Activated gamma-delta T cell treated with Interleukin-2 at 50 U/mL for 16 hours (primary cell): ENCODE measurements at regions not wholly inside any gene's neighbourhood (a gene's known extent, or its start where the extent isn't known, plus 50 kb on each side); places are given as distances from the start of the nearest gene placed in this dataset.

Source experiments
- DNase-seq: peaks from one replicate; pipeline ENCODE4 v3.0.0-alpha.2; 2020

DNA sequence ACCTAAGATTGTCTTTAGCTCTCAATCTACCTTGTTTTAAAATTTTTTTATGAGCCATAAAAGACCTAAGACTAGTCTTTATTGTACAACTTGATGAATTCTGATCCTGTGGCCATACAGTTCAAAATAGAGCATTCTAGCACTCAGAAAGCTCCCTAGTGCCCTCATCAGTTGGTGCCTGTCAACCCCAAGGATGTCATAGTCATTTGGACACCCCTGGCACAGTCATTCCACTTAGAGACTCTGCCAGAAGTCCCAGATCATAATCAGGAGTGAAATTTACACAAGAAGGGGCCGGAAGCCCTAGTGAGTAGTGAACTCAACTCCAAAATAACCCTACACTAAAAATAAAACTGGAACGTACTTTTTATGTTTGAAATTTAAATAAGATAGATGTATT is 80.0 kb upstream of the INSIG1 start:
- no peak for DNase-seq

DNA sequence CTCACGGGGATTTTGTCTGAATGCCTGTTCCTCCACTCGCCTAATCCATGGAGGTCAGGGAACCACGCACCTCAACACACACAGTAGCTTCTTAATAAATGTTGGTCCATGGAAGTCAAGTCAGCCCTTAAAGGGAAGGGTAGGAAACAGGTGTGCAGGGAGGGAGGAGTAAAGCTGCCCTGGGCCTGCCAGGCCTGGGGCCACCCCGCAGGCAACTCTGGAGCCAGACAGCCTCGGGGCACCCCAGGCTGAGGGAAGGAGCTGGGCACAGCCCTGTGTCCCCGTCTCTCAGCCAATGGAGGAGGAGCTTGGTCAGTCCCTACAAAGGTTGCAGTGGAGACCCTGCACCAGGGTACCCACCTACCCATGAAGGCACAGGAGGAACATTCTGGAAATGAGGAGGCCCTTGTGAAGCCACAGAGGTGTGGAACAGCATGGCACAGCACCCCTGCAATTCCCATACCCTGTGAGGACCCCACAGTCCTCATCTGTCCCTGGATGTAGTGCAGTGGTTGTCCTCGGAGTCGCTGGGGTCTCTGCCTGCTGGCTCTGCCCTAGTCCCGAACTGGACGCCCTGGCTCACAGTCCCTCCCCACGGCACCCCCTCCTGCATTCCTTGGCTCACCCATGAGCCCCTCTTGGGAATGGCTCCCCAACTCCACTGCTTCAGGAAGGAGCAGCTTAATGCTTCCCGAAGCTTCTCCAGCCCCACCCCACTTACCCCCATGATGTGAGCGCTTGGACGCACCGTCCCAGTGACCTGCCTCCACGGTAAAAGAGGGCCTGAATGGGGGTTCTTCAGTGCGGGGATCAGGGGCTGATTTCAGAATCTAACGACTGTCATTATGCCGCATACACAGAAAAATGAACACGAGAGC is 79.2 kb upstream of the INSIG1 start:
- no peak for DNase-seq

DNA sequence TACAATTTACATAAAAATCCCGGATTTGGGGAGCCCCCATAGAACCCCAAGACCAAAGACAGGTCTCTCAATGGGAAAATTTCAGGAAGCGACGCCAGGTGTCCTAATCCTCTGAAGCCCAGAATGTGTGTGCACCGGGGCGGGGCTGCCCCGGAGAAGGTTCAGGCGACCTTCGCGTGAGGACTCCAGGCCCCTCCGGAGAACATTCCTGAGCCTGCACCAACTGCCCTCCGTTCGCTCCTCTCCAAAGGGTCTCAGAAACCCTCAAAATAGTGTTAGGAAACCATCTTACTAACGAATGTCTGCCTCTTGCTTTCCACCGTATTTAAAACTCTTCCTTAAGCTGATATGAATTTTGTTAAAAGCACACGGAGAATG is 78.5 kb upstream of the INSIG1 start:
- no peak for DNase-seq

DNA sequence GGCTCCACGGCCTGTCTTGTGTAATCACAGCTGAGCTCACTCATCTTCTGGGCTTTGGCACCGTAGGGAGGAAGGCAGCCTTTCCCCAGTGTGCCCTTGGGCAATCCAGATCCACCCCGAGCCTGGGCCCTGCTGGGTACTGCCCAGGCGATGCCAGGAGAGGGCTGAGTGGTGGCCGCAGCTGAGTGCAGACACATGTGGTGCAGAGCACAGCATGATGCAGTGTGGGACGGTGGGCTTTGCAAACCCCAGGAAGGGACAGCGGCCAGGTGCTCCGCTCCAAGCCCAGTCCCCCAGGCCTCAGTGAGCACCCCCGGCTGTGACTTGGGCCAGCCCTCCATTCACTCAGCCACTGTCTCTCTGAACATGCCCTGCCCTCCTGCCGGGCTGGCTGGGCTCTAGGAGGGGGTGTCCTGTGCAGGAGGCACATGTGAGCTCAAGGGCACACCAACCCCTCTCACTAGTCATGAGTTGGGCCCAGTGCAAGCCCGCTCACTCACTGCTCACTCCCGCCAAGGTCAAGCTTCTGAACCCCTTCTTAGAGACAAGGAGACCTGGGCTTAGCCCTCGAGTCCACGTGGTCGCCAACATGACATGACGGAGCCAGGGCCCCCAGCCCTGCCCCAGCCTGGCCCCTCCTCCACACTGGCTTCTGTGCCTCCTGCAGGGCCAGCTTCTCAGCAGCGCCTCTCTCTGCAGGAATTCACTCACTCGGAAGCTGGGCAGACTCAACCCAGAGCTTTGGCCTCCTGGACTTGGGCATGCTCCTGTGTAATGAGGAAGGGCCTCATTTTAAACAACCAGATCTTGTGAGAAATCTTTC is 77.5 kb upstream of the INSIG1 start:
- DNase-seq, result no peak

DNA sequence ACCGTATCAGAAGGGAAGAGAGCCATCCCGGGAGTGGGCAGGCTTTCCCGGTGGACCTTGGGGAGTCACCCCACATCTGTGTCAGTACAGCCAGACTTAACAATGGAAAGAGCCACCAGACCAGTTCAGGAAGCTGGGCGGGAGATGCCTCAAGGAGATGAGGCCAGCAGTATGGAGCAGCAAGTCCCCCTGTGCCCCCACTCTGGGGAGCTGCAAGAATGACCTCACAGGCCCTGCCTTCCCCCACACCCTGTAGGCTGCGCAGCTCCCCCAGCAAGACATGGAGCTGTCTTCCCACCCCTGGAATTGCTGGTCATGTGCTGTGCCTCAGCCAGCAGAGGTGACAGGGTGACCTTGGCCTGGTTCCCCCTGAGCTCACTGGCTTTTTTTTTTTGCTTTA is 76.8 kb upstream of the INSIG1 start:
- no peak for DNase-seq

DNA sequence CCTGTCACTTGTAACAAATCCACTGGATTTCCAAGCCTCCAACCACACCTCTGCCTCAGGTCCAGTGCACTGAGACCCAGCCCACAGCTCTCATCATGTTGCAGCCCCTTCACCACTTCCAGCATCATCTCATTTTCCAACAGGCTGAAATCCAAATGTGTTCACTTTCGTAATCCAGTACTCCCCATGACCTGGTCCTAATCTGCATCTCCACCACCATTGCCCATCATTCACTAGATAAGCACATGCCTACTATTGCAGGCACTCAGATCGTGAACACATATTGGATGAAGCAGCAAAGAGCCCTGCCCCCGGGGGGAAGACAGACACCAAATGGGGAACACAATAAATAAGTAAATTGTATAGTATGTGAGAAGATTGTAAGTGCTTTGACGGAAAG is 76.1 kb upstream of the INSIG1 start:
- DNase-seq, result no peak

DNA sequence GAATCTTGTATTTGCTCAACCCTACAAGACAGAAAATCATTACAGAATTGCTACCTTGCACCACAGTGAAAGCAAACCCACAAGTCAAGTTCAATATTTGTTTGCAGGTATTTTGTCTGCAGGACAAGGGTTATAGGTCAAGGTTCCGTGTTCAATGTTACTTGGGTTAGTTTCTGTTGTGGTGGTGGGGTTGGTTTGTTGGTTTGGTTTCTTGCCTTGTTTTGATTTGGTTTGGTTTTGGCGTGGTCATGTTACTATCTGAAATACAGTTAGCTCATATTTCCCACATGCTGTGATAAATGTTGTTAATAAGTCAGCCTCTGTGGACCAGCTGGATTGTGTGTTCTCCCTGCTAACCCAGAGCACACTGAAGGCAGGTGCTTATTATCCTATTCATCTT is 75.6 kb upstream of the INSIG1 start:
- no peak for DNase-seq

DNA sequence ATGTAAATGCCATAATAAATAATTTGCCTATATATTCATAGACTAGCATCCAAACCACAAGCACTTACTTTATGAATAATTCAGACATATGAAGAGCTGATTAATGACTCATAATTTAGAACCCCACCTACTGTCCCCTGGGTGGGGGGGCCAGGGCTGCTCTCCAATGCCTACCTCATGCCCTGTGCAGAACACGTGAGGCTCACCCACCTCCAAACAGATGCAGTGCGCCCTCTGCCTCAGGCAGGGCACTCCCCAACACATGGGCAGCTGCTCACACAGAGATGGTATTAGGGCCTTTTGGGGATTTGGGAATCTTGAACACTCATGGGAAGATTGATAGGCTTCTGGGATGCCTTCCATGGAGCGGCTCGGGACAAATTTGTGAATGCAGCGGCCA is 75.1 kb upstream of the INSIG1 start:
- no peak for DNase-seq

DNA sequence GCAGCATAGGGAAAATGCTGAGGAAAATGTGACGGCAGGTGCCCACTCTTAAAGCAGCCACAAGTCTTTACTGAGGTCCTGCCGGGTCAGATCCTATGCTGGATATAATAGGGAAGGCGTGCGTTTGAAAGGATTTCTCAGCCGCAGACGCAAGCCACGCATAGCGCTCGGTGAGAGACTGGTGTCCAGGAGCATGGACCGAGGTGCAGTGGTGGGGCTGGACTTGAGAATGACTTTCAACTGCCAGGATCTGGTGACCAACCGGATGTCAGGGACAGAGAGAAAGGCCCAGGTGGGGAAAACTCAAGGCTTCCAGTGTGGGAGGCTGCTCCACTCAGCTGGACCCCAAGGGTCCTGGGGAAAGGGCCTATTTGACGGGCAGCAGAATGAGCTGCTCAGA is 74.7 kb upstream of the INSIG1 start:
- no peak for DNase-seq

DNA sequence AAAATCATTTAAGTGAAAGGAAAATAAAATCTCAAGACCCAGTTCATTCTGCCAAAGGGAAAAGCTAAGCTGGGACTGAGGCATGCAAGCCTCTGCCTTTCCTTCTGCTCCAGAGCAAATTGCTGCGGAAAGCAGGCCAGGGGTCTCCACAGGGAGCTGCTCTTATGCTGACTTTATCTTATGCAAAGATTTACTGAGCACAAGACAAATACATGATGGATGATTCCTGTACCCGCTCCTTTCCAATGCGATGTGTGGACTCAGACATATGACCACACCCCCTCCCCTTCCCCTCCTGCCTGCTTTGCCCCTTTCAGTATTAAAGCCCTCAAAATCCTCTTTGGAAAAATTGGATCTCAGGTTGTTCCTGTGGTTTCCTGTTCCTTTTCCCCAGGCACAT is 74.2 kb upstream of the INSIG1 start:
- no peak for DNase-seq

DNA sequence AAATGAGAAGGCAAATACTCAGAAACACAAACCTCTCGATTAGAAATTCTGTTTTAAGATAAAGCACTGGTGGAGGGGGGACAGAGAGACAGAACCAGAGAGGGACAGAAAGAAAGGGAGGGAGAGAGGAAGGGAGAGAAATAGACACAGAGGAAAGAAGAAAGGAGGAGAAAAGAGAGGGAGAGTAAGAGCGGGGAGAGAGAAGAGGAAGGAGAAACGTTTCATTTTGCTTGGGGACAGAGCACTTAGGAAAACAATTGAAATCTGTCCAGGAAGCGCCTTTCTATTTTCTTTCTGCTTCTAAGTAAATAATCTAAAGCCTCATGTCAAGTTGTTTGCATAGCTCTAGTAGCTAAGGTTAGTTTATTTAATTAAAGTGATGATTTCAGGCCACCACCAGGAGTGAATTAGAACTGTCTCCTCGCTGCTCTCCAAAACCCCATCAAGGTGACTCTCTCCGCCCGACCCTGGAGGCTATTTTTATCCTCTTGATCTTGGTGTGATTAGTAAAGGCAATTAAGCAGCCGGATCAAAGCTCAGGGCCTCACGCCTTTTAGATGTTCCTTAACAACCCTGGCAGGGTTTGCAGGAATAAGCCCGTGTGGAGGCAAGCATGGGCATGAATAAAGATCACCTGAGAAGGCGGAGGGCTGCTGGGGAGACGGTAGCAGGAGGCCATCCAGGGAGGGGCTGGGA is 73.4 kb upstream of the INSIG1 start:
- no peak for DNase-seq

DNA sequence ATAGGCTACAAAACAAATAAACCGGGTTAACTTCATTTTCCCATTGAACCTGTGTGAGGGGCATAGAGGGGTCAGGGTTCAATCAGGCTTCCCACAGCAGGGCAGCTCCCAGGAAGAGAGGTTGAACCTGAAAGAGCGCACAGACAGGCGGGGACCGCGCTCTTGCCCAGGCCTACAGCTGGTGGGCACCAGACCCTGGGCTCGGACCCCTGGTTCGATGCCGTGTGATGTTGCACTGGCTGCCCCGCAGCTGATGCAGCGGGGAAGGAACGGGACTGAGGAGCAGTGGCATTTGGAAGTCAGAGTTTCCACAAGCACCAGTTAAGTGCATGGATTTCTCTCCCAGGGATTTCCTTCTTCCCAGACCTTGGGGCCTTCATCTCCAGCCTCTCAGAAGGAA is 72.6 kb upstream of the INSIG1 start:
- no peak for DNase-seq

DNA sequence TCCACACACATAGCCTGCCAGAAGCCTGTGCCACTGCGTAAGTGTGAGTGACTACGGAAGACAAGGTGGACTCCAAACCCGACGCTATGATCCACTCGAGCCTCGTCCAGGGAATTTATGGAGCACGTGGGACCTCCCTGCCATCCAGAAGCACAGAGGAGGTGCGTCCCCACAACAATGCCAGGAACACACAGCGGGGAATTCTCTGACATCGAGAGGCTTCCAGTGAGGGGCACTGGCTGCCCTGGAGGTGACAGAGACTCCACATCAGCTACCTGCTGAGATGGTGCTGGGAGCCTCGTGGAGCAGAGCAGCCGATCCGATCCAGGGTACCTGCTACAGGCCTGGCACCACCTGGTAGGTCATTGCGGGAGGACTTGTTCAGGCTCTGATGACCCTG is 72.2 kb upstream of the INSIG1 start:
- DNase-seq, result no peak

DNA sequence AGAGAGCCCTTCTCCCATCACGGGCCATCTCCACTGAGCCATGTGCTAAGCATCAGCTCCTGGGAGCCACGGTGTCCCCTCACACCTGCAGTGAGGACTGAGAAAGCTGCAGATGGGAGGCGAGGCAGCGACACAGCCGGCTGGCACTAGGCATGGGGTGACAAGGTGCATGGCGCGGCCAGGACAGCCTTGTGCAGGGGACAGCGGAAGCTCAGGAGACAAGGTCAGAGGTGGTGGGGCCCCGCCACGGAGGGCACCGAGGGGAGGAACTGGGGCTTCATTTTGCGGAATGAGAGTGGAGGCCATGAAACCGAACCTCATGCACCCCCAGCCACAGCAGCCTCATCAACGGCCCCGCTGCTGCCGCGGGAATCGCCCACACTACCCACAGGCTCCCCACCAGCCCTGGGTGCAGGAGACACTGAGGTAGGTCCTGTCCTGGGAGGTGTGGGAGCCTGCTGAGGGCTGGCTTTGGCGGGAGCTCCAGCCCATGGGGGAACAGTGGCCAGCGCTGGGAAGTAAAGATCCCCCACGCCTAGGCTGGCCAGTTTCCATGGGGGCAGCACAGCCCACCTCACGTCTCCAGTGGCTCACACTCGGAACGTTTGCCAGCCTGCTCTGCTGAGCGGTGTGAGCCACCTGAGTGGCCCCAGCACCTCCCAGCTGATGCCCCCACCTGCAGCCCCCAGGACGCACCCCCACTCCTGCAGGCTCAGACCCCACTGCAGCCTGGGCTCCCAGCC is 71.2 kb upstream of the INSIG1 start:
- no peak for DNase-seq

DNA sequence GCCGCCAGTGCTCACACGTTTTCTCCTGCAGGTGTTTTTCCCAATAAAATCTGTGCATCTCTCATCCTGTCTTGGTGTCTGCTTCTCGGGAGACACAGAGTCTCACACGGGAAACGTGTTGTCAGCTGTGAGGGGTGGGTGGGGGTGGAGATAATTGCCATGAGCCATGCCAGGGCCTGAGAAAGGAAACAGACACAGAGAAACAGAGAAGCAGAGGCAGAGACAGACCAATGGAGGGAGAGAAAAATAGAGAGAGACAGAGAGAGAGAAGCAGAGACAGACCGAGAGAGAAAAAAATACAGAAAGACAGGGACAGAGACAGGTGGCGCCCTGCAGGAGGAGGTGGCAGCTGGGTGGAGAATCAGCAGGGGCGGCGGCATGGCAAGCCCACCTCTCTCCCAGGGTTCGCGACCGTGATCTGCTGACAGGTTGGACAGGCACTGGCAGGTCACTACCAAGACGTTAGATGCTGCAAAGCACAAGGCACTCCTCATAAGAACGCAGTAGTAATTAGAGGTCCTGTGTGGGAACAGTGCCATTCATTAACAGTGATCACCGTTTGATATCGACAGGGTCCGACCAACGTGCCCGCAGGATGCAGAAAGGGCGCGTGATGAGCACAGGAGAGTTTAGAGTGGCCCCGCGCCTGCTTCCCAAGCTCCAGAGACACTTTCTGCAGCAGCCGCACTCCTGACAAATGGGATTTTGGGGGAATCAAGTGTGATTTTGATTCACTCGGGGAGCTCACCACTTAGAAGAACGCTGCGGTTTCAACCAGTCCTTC is 70.5 kb upstream of the INSIG1 start:
- DNase-seq, result no peak

DNA sequence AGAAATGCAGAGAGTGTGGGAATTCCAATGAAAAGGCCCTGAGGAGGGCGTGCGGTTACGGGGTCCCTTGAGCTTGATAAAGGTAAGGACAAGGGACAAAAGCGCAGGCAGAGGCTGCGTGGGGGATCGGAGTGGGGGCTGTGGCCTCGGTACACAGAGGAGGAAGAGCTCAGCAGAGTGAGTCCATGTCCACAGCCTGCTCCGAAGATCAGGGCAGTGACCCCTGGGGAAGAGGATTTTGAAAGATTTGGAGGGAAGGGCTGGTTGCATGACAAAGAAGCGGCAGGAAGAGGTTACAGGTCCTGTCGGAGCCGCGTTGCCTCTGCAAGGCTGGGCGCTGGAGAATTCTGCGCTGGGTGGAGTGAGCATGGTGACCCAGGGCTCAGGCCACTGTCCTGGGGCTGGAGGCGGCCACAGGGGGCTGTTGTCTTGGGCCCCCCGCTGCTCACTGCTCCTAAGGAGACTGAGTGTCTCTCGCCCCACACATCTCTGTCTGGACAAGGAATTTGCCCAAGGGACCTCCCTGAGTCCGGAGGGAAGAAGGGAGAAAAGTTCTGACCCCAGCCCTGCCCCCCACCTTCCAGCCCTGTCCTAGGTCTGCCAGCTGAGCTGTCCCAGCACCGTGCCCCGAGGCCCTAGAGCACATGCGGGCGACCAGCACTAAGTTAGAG is 69.8 kb upstream of the INSIG1 start:
- no peak for DNase-seq

DNA sequence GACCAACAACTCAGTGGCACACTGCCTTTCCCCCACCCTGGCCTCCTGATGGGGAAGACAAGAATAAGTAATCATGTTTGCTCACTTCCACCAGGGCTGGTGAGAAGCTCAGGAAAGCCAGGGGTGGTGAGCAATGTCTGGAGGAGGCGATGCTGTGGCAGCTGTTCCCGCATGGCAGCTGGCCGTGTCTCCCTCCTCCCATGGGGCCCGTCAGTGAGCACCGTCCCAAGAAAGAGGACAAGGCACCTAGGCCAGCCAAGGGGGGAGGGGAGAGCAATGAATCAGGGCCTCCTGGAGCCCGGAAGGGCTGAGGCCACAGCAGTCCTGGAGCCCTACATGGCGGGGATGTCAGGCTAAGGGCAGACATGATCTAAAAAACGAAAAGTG is 69.2 kb upstream of the INSIG1 start:
- DNase-seq, result no peak

DNA sequence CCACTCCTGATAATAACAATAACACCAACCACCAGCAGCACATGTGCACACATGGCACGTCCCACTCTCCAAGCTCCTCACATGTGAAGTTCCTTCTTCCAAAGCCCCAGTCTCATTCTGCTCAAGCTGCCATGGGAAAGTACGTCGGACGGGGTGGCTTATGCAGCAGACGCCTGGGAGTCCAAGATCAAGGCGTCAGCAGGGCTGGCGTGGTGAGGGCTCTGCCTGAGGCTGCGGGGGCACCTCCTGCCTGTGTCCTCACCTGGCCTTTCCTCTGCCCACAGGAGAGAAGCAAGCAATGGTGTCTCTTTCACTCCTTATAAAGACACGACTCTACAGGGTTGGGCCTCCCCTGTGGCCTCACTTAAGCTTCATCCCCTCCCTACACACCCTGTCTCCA is 68.8 kb upstream of the INSIG1 start:
- no peak for DNase-seq

DNA sequence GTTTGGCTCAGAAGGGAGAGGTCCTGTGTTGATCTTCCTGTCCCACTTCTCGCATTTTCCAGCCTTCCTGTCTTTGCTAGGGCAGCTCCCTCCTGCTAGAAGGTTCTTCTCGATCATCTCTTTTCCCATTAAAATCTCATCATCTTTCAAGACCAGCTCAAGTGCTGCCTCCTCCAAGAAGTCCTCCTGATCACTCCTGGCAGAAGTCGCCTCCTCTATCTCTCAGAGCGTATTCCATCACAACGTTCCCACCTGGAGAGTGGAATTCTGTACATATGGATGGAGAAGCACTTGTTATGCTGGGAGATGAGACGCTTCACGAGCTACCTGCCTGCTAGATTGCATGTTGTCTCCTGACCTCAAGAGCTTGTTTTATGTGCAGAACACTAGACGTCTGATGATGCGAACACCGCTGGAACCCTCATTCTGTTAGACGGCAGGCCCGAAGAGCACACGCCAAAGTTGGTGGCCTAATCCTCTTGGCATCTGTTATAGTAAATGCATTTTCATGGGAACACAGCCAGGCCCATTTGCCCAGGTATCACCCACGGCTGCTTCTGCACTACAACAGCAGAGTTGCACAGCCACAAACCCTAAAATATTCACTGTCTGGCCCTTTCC is 68.0 kb upstream of the INSIG1 start:
- DNase-seq, result no peak

DNA sequence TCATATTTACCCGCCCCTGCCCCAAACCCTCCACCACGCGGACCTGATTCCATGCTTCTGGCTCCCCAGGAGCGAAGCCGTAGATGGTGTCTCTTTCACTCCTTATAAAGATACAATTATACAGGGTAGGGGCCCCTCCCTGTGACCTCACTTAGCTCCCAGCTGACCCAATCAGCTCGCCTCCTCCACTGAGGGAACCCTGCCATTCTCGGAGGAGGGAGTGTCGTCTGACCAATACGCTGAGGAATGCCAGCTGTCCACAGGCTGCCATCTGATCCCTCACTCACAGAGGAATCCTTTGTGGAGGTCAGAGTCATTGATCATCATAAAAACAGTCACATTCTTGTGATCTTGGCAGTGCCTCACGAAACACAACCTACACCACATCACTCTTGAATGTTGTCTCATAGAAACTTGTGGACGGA is 67.5 kb upstream of the INSIG1 start:
- DNase-seq, result no peak

DNA sequence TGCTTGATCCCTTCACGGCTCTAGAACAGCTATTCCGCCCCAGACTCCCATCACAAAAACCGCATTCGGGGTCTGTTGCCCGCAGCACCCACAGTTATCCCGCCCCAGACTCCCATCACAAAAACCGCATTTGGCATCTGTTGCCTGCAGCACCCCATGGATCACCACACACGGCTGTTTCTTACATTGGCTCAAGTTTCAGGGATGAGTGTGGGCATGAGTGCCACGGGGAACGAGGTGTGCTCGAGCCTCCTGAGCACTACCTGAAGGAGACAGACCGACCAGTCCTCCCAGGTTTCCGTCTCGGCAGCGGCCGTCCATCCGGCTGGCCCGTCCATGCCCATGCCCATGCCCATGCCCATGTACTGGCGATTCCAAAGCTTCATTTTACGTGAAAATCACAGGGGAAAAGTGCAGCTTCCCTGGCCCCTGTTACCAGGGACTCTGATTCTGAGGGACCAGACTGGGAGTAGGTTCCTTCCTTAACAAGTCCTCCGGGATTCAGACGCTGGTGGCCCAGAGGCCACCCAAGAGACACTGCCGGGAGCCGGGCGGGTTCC is 66.4 kb upstream of the INSIG1 start:
- DNase-seq, result no peak
